ENCODE measurements at regions not wholly inside any gene's neighbourhood (a gene's known extent, or its start where the extent isn't known, plus 50 kb on each side); places are given as distances from the start of the nearest gene placed in this dataset.
"Not testable (repeated sequence)": the region's sequence is repeated elsewhere in the genome, so short reads cannot be mapped to it uniquely, and the experiment has no call there.

DNA sequence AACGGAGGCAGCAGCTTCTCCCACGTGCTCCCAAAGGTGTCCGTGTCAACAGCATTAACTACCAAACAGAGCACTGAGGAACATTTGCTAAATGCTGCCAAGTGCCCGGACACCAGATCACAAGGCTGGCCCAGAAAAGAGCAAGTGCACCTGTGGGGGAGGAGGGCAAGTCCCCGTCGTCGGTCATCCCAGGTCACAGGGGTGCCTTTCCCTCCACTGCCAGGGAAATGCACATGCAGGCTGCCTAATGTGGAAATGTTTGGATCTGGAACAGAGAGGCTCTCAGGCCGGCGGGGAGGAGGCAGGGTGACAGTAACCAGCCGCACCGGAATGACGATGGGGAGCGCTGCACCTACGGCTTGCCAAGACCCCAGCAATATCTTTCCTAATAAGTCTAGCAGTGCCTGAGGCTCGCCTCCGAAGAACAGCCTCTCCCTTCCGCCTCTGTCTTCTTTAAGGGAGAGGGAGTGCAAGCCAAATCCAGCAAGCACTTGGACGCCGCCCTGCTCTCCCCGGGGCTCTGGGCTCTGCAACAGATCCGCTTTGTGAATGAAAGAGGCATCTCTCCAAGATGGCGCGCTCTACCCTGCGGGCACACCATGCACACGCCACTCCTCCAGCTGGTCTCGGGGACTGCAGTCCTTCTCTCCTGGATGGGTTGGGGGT lies 206.3 kb upstream of the IRF2BP2 start:
- TF ChIP-seq, protein P1, sequence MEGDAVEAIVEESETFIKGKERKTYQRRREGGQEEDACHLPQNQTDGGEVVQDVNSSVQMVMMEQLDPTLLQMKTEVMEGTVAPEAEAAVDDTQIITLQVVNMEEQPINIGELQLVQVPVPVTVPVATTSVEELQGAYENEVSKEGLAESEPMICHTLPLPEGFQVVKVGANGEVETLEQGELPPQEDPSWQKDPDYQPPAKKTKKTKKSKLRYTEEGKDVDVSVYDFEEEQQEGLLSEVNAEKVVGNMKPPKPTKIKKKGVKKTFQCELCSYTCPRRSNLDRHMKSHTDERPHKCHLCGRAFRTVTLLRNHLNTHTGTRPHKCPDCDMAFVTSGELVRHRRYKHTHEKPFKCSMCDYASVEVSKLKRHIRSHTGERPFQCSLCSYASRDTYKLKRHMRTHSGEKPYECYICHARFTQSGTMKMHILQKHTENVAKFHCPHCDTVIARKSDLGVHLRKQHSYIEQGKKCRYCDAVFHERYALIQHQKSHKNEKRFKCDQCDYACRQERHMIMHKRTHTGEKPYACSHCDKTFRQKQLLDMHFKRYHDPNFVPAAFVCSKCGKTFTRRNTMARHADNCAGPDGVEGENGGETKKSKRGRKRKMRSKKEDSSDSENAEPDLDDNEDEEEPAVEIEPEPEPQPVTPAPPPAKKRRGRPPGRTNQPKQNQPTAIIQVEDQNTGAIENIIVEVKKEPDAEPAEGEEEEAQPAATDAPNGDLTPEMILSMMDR (IDR thresholded peaks at IDR 0.05 in 2 of 3, conservative IDR thresholded peaks at IDR 0.05 in 1 of 3; ENCODE audit: borderline replicate concordance in 1 of 3, insufficient read depth in 1 of 3, low read depth in 2 of 3, low read length in 2 of 3): not testable (repeated sequence)
- TF ChIP-seq POLR2AphosphoS5 (IDR thresholded peaks at IDR 0.05; ENCODE audit: low read depth, low read length); ATF3 (IDR thresholded peaks at IDR 0.05); ZNF274 (IDR thresholded peaks at IDR 0.05; ENCODE audit: low read depth, low read length); JUND (IDR thresholded peaks at IDR 0.05); EZH2 (IDR thresholded peaks at IDR 0.05); POLR2A (IDR thresholded peaks at IDR 0.05; ENCODE audit: borderline replicate concordance, extremely low read depth, insufficient read depth, insufficient read length); RAD21 (IDR thresholded peaks at IDR 0.05; ENCODE audit: low read depth); SRF (IDR thresholded peaks at IDR 0.05; ENCODE audit: low read depth): not testable (repeated sequence)
